ENCODE measurements at regions not wholly inside any gene's neighbourhood (a gene's known extent, or its start where the extent isn't known, plus 50 kb on each side); places are given as distances from the start of the nearest gene placed in this dataset. TPM values are rescaled to one million over a fixed set of nuclear protein-coding genes. Genes with fewer than 3 reads are reported as not detected.

MicroRNAs encoded in the stretch of these regions (microRNA counts, 767-probe panel; counts per million panel counts)
- not detected for microRNA hsa-miR-129-2-3p
- not detected for microRNA hsa-miR-129-5p
- not detected for microRNA hsa-miR-670

Small RNA genes in the stretch of these regions (microRNA-seq; reads per million reads assigned to microRNA genes)
- gene MIR129-2 (not detected), gene MIR670 (not detected)

Small RNA genes in the stretch of these regions (small RNA-seq; reads per million reads assigned to genes)
- gene MIR129-2 (not detected), gene MIR670 (not detected)

All from hepatocyte (in vitro differentiated cells).